HG03025 (cell line): ENCODE measurements at regions not wholly inside any gene's neighbourhood (a gene's known extent, or its start where the extent isn't known, plus 50 kb on each side); places are given as distances from the start of the nearest gene placed in this dataset.
A peak's percentile ranks its signal among the peaks of the same experiment; 100 is the strongest.

Experiments used
- ATAC-seq: cut with Tn5 transposase; IDR thresholded peaks from one replicate; pipeline ENCODE4 v1.9.1; 2021; ENCODE audit warnings: mild to moderate bottlenecking, moderate library complexity; ENCODE audit not compliant: unreplicated experiment, low FRiP score

GRCh38 chr17:57174591-57174990, 81.7 kb upstream of the MSI2 start:
- ATAC-seq = peak; percentile 57

DNA sequence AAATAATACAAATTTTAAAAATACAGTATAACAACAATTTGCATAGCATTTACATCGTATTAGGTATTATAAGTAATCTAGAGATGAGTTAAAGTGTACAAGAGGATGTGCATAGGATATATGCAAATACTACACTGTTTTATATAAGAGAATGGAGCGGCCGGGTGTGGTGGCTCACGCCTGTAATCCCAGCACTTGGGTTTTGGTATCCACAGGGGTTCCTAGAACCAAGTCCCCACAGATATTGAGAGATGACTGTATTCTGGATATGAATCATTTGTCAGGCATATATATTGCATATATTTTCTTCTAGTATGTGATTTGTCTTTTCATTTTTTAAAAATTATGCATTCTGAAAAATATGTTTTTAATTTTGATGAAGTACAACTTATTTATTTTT, 77.5 kb upstream of the MSI2 start:
- no peak for ATAC-seq

DNA sequence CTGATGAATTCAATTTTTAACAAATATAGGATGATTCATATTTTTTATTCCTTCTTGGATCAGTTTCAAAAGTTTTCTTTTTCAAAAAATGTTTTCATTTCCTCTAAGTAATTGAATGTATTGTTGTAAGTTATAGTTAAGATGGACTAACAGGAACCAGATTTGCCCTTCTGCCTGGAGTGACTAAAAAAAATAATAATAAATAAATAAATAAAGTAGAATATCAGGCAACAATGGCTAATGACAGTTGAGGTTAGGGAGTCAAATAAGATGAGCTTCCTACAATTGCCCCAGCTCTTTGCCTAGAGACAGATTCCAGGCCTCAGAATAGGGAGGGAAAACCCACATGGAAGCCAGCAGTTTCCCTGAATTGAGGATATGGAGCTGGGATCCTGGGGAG, 73.7 kb upstream of the MSI2 start:
- no peak for ATAC-seq

GRCh38 chr17:57186226-57187019, 69.9 kb upstream of the MSI2 start:
- ATAC-seq = no peak

GRCh38 chr17:57187391-57187790, 68.9 kb upstream of the MSI2 start:
- ATAC-seq = no peak

GRCh38 chr17:57195785-57196460, 60.4 kb upstream of the MSI2 start:
- ATAC-seq = no peak

GRCh38 chr17:57197466-57198071, 58.8 kb upstream of the MSI2 start:
- no peak for ATAC-seq

GRCh38 chr17:57201481-57201880, 54.8 kb upstream of the MSI2 start:
- ATAC-seq = no peak

DNA sequence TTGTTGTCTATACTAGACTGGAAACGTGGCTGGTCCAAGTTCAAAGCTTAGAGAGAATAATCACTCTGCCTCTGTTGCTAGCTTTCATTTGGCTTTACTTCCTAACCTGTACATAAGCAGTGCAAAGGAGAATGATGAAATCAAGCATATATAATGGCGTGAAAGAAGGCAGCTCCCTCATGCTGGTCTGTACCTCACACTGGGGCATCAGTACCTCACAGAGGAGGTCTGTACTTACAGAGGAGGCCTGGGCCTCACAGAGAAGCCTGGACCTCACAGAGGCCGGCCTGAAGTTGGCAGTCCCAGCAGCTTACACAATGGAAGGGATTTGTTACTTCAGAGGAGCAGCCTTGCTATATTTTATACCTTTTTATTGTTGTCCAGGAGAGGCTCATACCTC, 53.3 kb upstream of the MSI2 start:
- ATAC-seq = no peak
